ENCODE measurements at regions not wholly inside any gene's neighbourhood (a gene's known extent, or its start where the extent isn't known, plus 50 kb on each side); places are given as distances from the start of the nearest gene placed in this dataset.

- RAD21 ChIA-PET (ENCODE audit: low non-redundant PET in 1 of 2, low total read pairs in 2 of 2, uncharacterized antibody in 2 of 2, unreplicated experiment in 2 of 2): no interaction called here
- no peaks in the 10 kb centered on the region for H3K79me2 ChIP-seq (ENCODE audit: insufficient read depth, low read length)
Measured at GRCh38 chr16:8426569-8426968, 163.7 kb downstream of the TMEM114 start.

More at GRCh38 chr16:8426569-8426968, 163.7 kb downstream of the TMEM114 start:
- no TSS peak for BruUV-seq (replicated peaks)
- no peak for ATAC-seq
- no peak overlapping the region for H3K4me3 ChIP-seq (replicated peaks in 1 of 2; ENCODE audit: low read depth in 1 of 2, low read length in 2 of 2)
- intact Hi-C loops (cut with micrococcal nuclease): no loop called here
- ChIA-PET POLR2A (no interaction called here), CTCF (no interaction called here)
- no peak overlapping the region for H2AFZ ChIP-seq (ENCODE audit: low read depth, low read length, poor library complexity, severe bottlenecking)
- DNase-seq (ENCODE audit: low read depth, low spot score): no peak
- no peak overlapping the region for H3K9ac ChIP-seq (ENCODE audit: low read length)
- H3K9me3 ChIP-seq (ENCODE audit: control insufficient read depth in 1 of 2, insufficient read depth in 1 of 2, low read depth in 1 of 2, low read length in 2 of 2): no peaks in the 10 kb centered on the region
- no peaks in the 10 kb centered on the region for H3K27me3 ChIP-seq (ENCODE audit: insufficient read depth, low read length)
- no peaks in the 10 kb centered on the region for H3K9me2 ChIP-seq (ENCODE audit: insufficient read depth)
- no peak overlapping the region for H3K27ac ChIP-seq (ENCODE audit: low read depth, low read length)
- H4K20me1 ChIP-seq (ENCODE audit: insufficient read depth): no peaks in the 10 kb centered on the region
- H3K4me2 ChIP-seq (ENCODE audit: low read length): no peak overlapping the region
- H3K4me1 ChIP-seq (ENCODE audit: control insufficient read depth in 1 of 2, insufficient read depth in 2 of 2, low read length in 2 of 2): no peaks in the 10 kb centered on the region
- H3K36me3 ChIP-seq (ENCODE audit: control insufficient read depth in 1 of 2, insufficient read depth in 2 of 2, low read length in 2 of 2): no peaks in the 10 kb centered on the region
- TF ChIP-seq, protein P1, sequence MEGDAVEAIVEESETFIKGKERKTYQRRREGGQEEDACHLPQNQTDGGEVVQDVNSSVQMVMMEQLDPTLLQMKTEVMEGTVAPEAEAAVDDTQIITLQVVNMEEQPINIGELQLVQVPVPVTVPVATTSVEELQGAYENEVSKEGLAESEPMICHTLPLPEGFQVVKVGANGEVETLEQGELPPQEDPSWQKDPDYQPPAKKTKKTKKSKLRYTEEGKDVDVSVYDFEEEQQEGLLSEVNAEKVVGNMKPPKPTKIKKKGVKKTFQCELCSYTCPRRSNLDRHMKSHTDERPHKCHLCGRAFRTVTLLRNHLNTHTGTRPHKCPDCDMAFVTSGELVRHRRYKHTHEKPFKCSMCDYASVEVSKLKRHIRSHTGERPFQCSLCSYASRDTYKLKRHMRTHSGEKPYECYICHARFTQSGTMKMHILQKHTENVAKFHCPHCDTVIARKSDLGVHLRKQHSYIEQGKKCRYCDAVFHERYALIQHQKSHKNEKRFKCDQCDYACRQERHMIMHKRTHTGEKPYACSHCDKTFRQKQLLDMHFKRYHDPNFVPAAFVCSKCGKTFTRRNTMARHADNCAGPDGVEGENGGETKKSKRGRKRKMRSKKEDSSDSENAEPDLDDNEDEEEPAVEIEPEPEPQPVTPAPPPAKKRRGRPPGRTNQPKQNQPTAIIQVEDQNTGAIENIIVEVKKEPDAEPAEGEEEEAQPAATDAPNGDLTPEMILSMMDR (IDR thresholded peaks at IDR 0.05 in 2 of 3, conservative IDR thresholded peaks at IDR 0.05 in 1 of 3; ENCODE audit: borderline replicate concordance in 1 of 3, insufficient read depth in 1 of 3, low read depth in 2 of 3, low read length in 2 of 3): no peak
- TF ChIP-seq POLR2AphosphoS5 (IDR thresholded peaks at IDR 0.05; ENCODE audit: low read depth, low read length) (no peak), SIN3A (IDR thresholded peaks at IDR 0.05; ENCODE audit: low read depth) (no peak), CEBPB (IDR thresholded peaks at IDR 0.05; ENCODE audit: low read depth) (no peak), MAX (IDR thresholded peaks at IDR 0.05) (no peak), EZH2 (IDR thresholded peaks at IDR 0.05) (no peak), POLR2A (IDR thresholded peaks at IDR 0.05; ENCODE audit: borderline replicate concordance, extremely low read depth, insufficient read depth, insufficient read length) (no peak), JUND (IDR thresholded peaks at IDR 0.05) (no peak), ZBTB33 (IDR thresholded peaks at IDR 0.05; ENCODE audit: extremely low read depth, insufficient replicate concordance, low read length) (no peak), FOSL1 (IDR thresholded peaks at IDR 0.05; ENCODE audit: low read depth) (no peak), YY1 (IDR thresholded peaks at IDR 0.05; ENCODE audit: extremely low read depth, insufficient replicate concordance, low read depth, low read length) (no peak), SP1 (IDR thresholded peaks at IDR 0.05; ENCODE audit: low read depth) (no peak), TCF7L2 (IDR thresholded peaks at IDR 0.05; ENCODE audit: borderline replicate concordance, extremely low read depth, insufficient read depth, insufficient read length) (no peak), SRF (IDR thresholded peaks at IDR 0.05; ENCODE audit: low read depth) (no peak)

All from HCT116 (cell line).